Progenitor cell of endocrine pancreas (in vitro differentiated cells): ENCODE measurements at regions not wholly inside any gene's neighbourhood (a gene's known extent, or its start where the extent isn't known, plus 50 kb on each side); places are given as distances from the start of the nearest gene placed in this dataset.
"Not testable (repeated sequence)": the region's sequence is repeated elsewhere in the genome, so short reads cannot be mapped to it uniquely, and the experiment has no call there.

Experiments
- DNase-seq: peaks from one replicate; pipeline ENCODE4 v3.0.0; 2021; ENCODE audit warnings: low spot score; ENCODE audit not compliant: unreplicated experiment
- H3K27ac Mint-ChIP-seq: 2 replicates; pipeline ENCODE4 v1.8.0; 2021; ENCODE audit warnings: mild to moderate bottlenecking, moderate library complexity, mixed read lengths
- H3K27me3 Mint-ChIP-seq: 2 replicates; pipeline ENCODE4 v1.8.0; 2021; ENCODE audit warnings: mixed read lengths
- H3K36me3 Mint-ChIP-seq: 2 replicates; pipeline ENCODE4 v1.8.0; 2022; ENCODE audit warnings: mixed read lengths; ENCODE audit not compliant: insufficient read depth
- H3K4me1 Mint-ChIP-seq: 2 replicates; pipeline ENCODE4 v1.8.0; 2021; ENCODE audit warnings: low read depth, mixed read lengths
- H3K4me3 Mint-ChIP-seq: 2 replicates; pipeline ENCODE4 v1.8.0; 2021; ENCODE audit warnings: low read depth, mild to moderate bottlenecking, moderate library complexity, mixed read lengths
- H3K9me3 Mint-ChIP-seq: 2 replicates; pipeline ENCODE4 v1.8.0; 2021; ENCODE audit warnings: low read depth, mixed read lengths

DNA sequence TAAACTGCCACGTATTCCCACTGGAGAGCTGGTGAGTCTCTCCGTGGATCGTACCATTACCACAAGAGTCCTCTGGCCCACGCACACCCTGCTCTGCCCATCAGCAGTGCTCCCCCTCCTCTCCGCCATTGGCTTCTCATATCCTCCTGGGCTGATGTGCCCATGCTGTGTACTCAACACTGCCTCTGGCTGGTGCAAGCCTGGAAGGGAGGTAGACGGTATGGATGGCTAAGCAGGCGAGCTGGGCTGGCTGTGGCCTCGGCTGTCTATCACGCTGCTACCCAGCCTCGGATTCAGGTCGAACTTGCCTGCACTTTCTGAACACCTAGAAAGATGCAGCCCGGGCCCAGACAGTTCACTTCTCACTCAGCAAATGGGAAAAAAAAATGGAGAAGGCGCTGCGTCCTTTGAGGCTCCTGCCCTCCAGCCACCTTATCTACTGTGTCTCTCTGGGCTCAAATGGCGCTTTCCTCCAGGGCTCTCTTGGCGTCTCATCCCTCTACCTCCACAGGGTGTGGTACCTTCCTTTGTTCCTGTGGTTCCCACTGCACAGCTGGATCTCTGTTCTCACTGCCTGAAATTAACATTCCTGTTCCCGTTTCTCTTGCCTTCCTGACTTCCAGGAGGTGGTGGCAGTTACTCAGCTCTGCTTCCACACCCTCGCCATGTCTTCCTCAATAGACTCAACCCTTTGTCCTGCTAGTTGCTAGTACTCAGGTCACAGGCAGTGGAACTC, 262.3 kb upstream of the PLGLB1 start:
- H3K27me3 Mint-ChIP-seq, H3K9me3 Mint-ChIP-seq, H3K27ac Mint-ChIP-seq, H3K4me3 Mint-ChIP-seq, DNase-seq, H3K36me3 Mint-ChIP-seq, H3K4me1 Mint-ChIP-seq: not testable (repeated sequence)

DNA sequence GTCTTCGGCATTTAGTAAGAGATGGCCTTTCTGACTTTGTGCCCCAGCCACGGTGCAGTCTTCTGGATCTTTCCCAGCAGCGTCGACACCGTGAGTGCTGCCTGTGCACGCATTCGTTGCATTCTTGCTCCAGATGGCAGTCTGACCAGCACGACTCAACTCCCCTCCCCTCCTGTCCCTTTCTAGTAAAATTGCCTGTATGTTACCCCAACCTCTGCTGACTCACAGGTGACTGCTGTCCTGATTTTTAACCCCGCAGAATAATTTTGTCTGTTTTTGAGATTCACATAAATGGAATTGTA, 262.8 kb upstream of the PLGLB1 start:
- not testable (repeated sequence) for H3K4me3 Mint-ChIP-seq, H3K36me3 Mint-ChIP-seq, H3K27ac Mint-ChIP-seq, H3K27me3 Mint-ChIP-seq, H3K4me1 Mint-ChIP-seq, DNase-seq, H3K9me3 Mint-ChIP-seq

DNA sequence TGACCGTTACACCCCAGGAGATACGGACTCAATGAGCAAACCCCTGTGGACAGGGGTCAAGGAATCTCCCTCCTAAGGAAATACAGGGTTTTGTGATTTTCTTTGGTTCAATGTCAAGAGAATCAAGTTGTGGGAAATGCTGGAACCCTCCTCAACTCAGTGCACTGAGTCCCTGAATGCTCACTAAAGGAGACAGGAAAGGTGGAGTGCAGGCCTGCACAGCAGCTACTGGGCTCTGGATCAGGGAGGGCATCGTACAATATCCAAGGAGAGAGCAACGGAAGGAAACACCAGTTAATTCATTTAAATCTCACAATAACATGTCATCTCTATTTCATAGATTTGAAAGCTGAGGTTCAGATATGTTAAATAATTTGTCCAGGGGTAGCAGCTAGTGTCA, 263.5 kb upstream of the PLGLB1 start:
- DNase-seq, H3K27me3 Mint-ChIP-seq: not testable (repeated sequence)

DNA sequence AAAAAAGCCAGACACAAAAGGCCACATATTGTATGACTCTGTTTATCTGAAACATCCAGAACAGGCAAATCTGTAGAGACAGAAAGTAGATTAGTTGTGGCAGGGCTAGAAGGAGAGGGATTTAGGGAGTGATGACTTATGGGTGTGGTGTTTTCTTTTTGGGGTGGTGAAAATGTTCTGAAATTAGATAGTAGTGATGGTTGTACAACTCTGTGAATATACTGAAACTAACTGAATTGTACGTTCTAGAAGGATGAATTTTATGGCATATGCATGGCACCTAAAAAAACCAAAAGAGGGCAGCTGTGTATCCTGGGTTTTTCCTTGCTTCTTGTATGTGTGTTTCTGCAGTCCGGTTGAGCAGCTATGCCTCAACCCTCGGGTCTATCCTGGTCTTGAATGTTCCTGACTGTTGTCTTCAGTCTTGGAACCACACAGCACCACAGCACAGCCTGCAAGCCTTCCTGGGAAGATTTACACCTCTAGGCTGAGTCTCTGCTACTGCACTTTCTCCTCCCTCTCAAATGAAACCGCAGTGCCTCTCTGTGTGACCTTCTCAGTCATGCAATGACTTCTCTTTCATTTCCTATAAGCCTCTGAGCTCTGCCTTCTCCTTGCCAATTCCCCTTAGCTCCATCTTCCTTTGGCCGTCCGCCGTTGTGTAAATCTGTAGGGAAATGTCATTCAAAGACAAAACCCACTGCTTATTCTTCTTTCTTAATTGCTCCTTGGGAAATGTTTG, 269.1 kb upstream of the PLGLB1 start:
- H3K4me3 Mint-ChIP-seq, H3K27me3 Mint-ChIP-seq, H3K36me3 Mint-ChIP-seq, DNase-seq, H3K9me3 Mint-ChIP-seq, H3K4me1 Mint-ChIP-seq, H3K27ac Mint-ChIP-seq: not testable (repeated sequence)

More for the DNA sequence above, 263.5 kb upstream of the PLGLB1 start:
- H3K4me1 Mint-ChIP-seq, H3K27ac Mint-ChIP-seq, H3K36me3 Mint-ChIP-seq, H3K9me3 Mint-ChIP-seq, H3K4me3 Mint-ChIP-seq: not testable (repeated sequence)

DNA sequence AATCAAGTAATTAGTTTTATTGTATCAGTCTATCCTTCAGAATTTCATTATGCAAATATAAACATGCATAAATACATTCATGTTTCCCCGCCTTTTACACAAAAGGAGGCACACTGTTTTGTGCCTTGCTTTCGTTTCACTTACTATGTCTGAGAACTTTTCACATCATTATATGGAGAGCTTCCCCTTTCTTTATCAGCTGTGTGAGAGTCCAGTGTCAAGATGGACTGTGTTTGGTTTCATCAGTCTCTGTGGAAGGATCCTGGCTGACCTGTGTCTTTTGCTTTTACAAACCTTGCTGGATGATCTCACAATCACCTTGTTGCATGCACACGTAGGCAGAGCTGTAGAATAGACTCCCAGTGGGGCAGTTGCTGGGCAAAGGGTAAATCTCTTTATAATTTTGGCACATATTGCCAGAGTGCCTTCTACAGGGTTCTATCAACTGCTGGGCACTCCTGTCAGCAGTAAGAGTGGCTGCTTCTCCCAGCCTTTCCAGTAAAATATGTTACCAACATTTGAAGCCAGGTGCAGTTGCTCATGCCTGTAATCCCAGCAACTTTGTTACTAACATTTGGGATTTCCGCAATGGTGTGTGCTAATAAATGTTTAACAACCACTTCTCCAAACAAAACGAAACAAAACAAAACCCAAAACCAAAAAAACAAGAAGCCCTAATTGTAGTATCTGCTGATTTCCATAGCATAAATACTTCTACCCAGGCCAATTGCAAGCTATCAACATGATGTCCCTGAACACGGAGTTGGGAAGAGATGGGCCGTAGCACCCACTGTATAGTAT, 270.0 kb upstream of the PLGLB1 start:
- DNase-seq, H3K4me3 Mint-ChIP-seq, H3K27ac Mint-ChIP-seq, H3K9me3 Mint-ChIP-seq, H3K27me3 Mint-ChIP-seq, H3K36me3 Mint-ChIP-seq, H3K4me1 Mint-ChIP-seq: not testable (repeated sequence)

DNA sequence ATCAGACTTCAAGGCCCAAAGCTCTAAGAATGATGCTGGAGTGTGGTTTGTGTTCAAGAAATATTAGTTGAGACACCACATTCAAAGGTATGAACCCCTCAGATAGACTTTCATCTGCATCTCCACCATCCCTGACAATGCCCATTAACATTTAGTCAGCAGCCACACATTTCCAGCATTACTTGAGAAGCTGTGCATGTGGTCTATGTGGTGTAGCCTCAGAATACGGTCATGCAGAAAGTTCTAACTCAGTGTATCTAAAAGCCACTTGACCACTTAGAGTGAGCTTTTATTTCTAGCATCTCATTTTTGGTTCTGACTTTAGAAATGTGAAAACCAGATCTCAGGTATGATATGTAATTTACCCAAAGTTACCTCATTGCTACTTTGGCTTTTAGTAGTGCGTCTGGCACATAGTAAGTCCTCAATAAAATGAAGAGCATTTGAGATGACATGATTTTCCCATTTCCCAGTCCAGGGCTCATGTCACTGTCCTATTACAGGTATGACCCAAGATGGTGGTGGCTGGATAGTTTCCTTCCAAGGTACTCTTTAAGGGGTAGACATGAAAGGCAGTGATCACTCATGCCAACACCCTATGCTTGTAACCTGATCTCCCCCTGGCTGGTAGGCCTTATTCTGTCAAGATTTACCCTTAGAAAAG, 272.4 kb upstream of the PLGLB1 start:
- not testable (repeated sequence) for H3K4me1 Mint-ChIP-seq, H3K36me3 Mint-ChIP-seq, DNase-seq, H3K4me3 Mint-ChIP-seq, H3K27me3 Mint-ChIP-seq, H3K9me3 Mint-ChIP-seq, H3K27ac Mint-ChIP-seq

DNA sequence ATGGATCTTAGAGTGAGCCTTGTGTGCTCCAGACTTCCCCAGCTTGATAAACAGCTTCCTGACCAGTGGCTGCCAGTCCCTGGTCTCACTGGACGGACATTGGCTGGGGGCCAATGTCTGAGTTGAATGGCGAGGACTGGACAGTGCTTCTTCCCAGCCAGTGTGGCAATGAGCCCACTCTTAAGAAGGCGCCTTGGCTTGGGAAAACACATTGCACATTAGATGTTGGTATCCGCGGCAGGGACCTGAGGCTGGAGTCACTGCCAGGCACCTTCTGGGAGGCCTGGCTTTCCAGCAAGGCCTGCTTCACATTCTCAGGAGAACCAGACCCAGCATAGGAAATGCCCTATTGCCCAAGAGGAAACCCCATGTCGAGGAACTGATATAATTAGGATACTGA, 273.5 kb upstream of the PLGLB1 start:
- not testable (repeated sequence) for DNase-seq, H3K36me3 Mint-ChIP-seq, H3K9me3 Mint-ChIP-seq, H3K27me3 Mint-ChIP-seq, H3K27ac Mint-ChIP-seq, H3K4me3 Mint-ChIP-seq, H3K4me1 Mint-ChIP-seq

DNA sequence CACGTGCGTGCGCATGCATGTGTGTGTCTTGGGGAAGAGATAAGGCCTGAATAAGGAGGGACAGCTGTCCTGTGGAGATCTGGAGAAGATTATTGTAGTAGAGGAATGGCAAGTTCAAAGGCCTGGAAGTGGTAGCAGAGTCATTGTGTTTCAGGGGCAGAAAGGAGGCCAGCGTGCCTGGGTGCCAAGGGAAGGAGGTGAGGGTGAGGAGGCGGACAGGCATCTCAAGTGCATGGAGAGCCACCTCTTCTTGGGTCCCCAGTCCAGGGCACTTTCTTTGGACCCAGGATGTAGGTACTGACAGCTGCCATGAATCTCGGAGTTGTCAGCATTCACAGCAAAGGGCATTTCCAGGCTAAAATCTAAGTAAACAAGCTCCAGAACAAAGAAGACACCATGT, 279.7 kb upstream of the PLGLB1 start:
- H3K36me3 Mint-ChIP-seq, H3K9me3 Mint-ChIP-seq, H3K4me1 Mint-ChIP-seq, DNase-seq, H3K27me3 Mint-ChIP-seq, H3K4me3 Mint-ChIP-seq, H3K27ac Mint-ChIP-seq: not testable (repeated sequence)

DNA sequence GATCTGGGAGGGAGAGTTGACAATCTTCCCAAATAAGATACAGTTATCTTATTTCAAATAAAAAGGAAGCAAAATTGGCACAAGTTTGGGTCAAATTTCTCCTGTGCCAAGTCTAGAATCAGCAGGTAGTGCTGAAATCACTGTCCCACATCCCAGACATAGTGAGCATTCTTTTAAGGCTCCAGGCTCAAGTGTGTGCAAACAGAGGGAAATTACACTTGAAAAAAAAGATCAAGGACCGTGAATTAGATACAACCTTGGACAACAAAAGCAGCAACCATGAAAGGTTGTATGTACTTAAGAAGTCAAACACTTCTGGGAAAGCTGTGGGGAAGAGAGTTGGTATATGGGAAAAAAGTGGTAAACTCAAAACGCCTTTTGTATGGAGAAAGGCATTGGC, 280.2 kb upstream of the PLGLB1 start:
- DNase-seq, H3K9me3 Mint-ChIP-seq, H3K4me1 Mint-ChIP-seq, H3K4me3 Mint-ChIP-seq, H3K27me3 Mint-ChIP-seq, H3K27ac Mint-ChIP-seq, H3K36me3 Mint-ChIP-seq: not testable (repeated sequence)

DNA sequence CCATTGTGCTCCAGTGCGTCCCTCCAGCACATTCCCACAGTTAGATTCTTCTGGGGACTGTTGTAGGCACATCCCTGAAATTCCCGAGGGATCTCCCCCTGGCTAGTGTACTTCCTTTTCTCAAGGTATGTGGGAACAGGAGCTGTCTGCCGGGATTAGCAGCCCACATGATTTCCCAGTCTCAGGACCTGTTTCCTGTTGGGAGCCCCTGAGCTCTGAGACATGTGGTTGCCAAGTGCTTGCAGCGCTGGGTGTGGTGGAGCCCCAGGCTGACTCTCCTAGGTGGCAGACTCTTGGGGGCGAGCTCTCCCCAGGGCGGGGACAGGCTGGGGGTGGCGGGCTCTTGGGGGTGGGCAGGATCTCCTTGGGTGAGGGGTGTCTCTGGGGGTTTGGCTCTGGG, 287.0 kb upstream of the PLGLB1 start:
- not testable (repeated sequence) for H3K4me3 Mint-ChIP-seq, DNase-seq, H3K9me3 Mint-ChIP-seq, H3K27me3 Mint-ChIP-seq, H3K36me3 Mint-ChIP-seq, H3K27ac Mint-ChIP-seq, H3K4me1 Mint-ChIP-seq

DNA sequence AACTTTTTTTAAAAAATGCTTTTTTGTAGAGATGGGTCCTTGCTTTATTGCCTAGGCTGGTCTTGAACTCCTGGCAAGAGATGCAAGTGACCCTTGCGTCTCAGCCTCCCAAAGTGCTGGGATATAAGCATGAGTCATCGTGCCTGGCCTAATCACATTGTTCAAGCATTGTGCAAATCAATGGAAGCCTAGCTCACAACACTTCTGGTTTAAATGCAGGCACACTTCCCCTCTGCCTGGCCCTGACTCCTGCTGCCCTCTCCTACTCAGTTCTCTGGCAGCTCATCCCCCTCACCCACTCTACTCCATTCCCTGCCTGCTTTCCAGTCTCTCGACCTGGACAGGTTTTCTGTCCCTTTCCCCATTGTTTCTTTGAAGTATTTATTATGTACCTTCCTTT, 288.1 kb upstream of the PLGLB1 start:
- H3K4me1 Mint-ChIP-seq, H3K9me3 Mint-ChIP-seq, H3K36me3 Mint-ChIP-seq, H3K4me3 Mint-ChIP-seq, DNase-seq, H3K27me3 Mint-ChIP-seq, H3K27ac Mint-ChIP-seq: not testable (repeated sequence)

DNA sequence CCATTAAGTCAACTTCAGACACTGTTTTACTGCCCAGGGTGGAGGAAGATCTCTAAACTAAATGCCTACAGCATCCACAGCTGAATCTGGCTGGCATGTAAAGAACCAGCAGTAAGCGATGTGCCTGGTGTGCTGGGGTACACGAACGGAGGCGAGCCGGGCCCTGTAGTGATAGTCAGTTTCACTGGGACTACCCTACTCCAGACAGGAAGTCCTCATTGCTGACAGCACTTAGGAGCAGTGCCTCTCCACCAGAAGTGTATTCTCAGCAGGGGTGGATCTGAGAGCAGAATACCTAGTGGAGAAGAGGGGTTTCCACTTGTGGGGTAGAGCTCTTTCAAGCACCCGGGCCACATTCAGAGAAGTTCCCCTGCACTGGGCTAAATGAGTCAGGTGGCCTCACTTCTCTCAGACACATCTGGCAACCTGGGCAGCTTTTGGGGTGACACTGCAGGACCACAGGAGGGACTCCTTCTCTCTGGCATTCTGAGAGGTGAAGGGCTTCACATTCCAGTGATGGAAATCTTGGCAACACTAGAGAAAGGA, 290.3 kb upstream of the PLGLB1 start:
- not testable (repeated sequence) for H3K9me3 Mint-ChIP-seq, H3K27me3 Mint-ChIP-seq, H3K4me3 Mint-ChIP-seq

More for the DNA sequence above, 290.3 kb upstream of the PLGLB1 start:
- H3K4me1 Mint-ChIP-seq, H3K27ac Mint-ChIP-seq, DNase-seq, H3K36me3 Mint-ChIP-seq: not testable (repeated sequence)
